ENCODE measurements at regions not wholly inside any gene's neighbourhood (a gene's known extent, or its start where the extent isn't known, plus 50 kb on each side); places are given as distances from the start of the nearest gene placed in this dataset.
"Not testable (repeated sequence)": the region's sequence is repeated elsewhere in the genome, so short reads cannot be mapped to it uniquely, and the experiment has no call there.

DNA sequence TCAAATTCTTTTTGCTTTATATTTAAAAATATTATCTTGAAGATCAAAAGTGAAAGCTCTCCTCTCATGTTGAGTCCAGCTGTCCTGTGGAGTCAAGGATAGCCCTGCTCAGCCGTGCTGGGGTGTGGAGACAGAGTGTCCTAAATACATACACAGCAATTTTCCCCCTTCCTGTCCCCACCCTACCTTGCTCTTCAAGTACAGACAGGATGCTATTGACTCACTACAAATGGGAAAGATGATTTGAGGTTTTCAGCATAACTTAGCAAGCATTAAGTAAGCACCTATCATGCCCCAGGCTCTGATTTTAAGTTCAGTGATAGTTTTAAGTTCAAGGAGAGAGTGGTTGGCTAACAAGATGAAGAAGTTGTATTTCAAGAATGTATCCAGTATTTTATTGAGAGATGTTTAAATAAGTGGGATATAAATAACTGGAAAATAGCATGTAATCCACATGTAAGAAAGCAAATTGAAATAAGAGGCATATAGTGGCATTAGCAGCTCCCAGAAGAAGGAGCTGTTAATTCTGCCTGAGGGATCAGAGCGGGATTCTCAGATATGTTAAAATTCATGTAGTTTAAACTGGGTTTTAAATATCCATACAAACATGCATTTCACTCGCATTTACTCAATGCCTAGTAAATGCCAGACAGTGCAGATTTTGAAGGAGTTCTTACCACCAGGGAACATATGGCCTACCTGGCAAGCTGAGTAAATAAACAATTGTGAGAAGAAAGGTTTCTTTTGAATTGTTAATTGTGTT is 183.5 kb upstream of the ANKFN1 start:
- Histone ChIP-seq H3K9ac (ENCODE audit: low read depth, low read length) (no peak overlapping the region), H3K36me3 (ENCODE audit: insufficient read depth, low read depth, low read length) (no peaks in the 10 kb centered on the region), H3K27me3 (ENCODE audit: insufficient read depth, low read length) (no peaks in the 10 kb centered on the region), H3K4me1 (ENCODE audit: insufficient read depth, low read length) (peaks cover 10% of the 10 kb centered on the region; the same call in 1 of the 2 replicates), H3K4me3 (ENCODE audit: low read length) (no peak overlapping the region), H3K9me3 (ENCODE audit: insufficient read depth, low read depth, low read length) (no peaks in the 10 kb centered on the region), H3K27ac (ENCODE audit: low read length) (no peak overlapping the region)

DNA sequence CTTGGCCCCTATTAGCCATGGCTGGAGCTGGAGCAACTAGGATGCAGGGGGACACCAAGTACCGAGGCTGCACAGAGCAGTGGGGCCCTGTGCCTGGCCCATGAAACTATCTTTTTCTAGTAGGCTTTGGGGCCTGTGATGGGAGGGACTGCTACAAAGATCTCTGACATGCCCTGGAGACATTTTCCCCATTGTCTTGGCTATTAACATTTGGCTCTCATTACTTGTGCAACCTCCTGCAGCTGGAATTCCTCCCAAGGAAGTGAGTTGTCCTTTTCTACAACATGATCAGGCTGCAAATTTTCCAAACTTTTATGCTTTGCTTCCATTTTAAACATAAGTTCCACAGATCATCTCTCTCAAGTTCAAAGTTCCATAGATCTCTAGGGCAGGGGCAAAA is 174.7 kb upstream of the ANKFN1 start:
- H3K27me3 ChIP-seq (ENCODE audit: insufficient read depth, low read length) = no peaks in the 10 kb centered on the region
- no peak overlapping the region for H3K27ac ChIP-seq (ENCODE audit: low read length)
- H3K4me3 ChIP-seq (ENCODE audit: low read length) = no peak overlapping the region
- H3K4me1 ChIP-seq (ENCODE audit: insufficient read depth, low read length) = no peaks in the 10 kb centered on the region
- H3K9me3 ChIP-seq (ENCODE audit: insufficient read depth, low read depth, low read length) = no peaks in the 10 kb centered on the region
- no peaks in the 10 kb centered on the region for H3K36me3 ChIP-seq (ENCODE audit: insufficient read depth, low read depth, low read length)
- H3K9ac ChIP-seq (ENCODE audit: low read depth, low read length) = no peak overlapping the region

DNA sequence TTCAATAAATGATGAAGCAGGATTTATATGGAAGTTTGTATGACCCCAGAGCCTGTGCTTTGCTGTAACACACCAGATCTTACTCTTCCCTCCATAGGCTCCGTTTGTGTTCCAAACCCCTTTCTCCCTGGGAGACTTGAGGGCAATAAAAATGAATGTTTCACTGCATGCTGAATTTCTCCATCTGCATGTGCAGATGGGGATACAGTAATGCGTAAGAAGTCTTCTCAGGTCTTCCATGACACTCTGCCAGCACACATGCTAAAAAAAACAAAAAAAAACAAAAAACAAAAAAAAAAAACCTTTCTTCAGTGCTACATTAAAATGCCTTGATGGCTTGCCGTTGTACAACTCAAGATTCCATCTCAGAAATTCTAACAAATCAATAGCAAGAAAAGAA is 170.2 kb upstream of the ANKFN1 start:
- Histone ChIP-seq H3K27ac (ENCODE audit: low read length) (no peak overlapping the region), H3K9me3 (ENCODE audit: insufficient read depth, low read depth, low read length) (no peaks in the 10 kb centered on the region), H3K4me1 (ENCODE audit: insufficient read depth, low read length) (no peaks in the 10 kb centered on the region), H3K9ac (ENCODE audit: low read depth, low read length) (no peak overlapping the region), H3K4me3 (ENCODE audit: low read length) (no peak overlapping the region), H3K27me3 (ENCODE audit: insufficient read depth, low read length) (no peaks in the 10 kb centered on the region), H3K36me3 (ENCODE audit: insufficient read depth, low read depth, low read length) (no peaks in the 10 kb centered on the region)

DNA sequence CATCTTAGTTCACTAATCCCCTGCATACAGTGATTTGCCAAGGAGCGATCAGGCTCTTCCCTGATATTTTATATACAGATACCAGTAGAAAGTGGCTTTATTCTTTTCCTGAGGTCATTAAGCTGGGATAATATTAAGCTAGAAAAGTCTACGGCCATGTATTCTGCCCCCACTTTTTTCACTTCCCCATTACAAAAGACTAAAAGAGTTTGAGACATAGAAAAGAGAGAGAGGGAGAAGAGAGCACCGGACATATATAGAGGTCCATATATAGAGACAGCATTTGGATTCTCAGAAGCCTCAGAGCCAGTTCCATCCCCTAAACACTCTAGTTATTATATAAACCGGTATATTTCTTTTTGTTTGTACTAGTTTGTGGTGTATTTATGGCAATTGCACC is 166.5 kb upstream of the ANKFN1 start:
- Histone ChIP-seq H3K4me1 (ENCODE audit: insufficient read depth, low read length) (peaks cover 3% of the 10 kb centered on the region; the same call in 1 of the 2 replicates), H3K27ac (ENCODE audit: low read length) (no peak overlapping the region), H3K9ac (ENCODE audit: low read depth, low read length) (no peak overlapping the region), H3K36me3 (ENCODE audit: insufficient read depth, low read depth, low read length) (no peaks in the 10 kb centered on the region), H3K9me3 (ENCODE audit: insufficient read depth, low read depth, low read length) (no peaks in the 10 kb centered on the region), H3K4me3 (ENCODE audit: low read length) (no peak overlapping the region), H3K27me3 (ENCODE audit: insufficient read depth, low read length) (no peaks in the 10 kb centered on the region)

DNA sequence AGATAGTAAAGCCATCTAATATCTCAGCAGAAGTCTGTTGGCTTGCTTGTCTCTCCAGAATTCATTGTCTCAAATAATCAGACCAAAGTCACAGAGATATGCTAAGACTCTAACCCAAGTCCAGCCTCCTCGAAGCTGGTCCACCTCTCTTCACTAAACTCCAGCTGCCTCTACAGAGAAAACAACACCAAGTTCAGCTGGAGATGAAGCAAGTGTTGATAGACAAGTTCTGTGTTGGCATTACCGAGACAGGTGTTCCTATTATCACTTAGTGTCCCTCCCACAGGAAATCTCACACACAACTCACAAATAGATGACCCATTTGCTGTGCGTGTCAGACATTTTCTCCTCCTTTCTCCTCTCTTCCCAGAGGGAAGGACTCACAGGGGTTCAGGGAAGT is 164.4 kb upstream of the ANKFN1 start:
- no peak overlapping the region for H3K4me3 ChIP-seq (ENCODE audit: low read length)
- H3K9me3 ChIP-seq (ENCODE audit: insufficient read depth, low read depth, low read length) = peaks cover 10% of the 10 kb centered on the region
- peaks cover 3% of the 10 kb centered on the region; the same call in 1 of the 2 replicates for H3K4me1 ChIP-seq (ENCODE audit: insufficient read depth, low read length)
- no peak overlapping the region for H3K27ac ChIP-seq (ENCODE audit: low read length)
- no peak overlapping the region for H3K9ac ChIP-seq (ENCODE audit: low read depth, low read length)
- H3K36me3 ChIP-seq (ENCODE audit: insufficient read depth, low read depth, low read length) = no peaks in the 10 kb centered on the region
- no peaks in the 10 kb centered on the region for H3K27me3 ChIP-seq (ENCODE audit: insufficient read depth, low read length)

DNA sequence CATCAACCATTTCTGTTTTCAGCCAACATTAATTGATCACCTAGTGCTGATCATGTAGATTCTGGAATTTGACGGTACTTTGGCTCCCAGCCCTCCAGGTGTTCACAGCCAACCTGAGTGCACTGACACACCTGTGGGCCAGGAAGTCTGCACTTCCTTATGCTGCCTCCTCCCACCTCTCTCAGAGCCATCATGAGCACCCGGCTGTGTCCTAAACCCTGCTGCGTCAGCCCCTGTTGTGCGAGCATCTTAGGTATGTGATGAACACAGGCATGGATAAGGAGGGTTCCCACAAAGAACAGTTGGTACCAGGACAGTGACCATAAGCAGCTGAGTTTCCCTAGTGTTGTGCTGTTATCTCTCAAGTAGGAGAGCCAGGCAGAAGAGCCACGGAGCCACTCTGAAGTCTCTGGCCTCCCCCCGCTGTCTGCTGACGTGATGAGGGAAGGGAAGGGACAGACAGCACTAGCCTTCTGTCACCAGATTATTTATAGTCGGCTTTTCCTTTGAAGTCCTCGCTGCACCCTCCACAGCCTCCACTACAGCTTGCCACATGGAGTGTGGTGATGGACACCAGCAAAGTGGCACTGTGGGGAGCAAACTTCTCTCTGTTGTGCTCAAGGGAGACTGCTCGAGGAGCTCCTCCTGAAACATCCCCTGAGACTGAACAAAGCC is 162.8 kb upstream of the ANKFN1 start:
- Histone ChIP-seq H3K4me1 (ENCODE audit: insufficient read depth, low read length) (peaks cover 3% of the 10 kb centered on the region; the same call in 1 of the 2 replicates), H3K36me3 (ENCODE audit: insufficient read depth, low read depth, low read length) (no peaks in the 10 kb centered on the region), H3K27me3 (ENCODE audit: insufficient read depth, low read length) (no peaks in the 10 kb centered on the region), H3K9me3 (ENCODE audit: insufficient read depth, low read depth, low read length) (peaks cover 10% of the 10 kb centered on the region), H3K4me3 (ENCODE audit: low read length) (no peak overlapping the region), H3K9ac (ENCODE audit: low read depth, low read length) (no peak overlapping the region), H3K27ac (ENCODE audit: low read length) (no peak overlapping the region)

DNA sequence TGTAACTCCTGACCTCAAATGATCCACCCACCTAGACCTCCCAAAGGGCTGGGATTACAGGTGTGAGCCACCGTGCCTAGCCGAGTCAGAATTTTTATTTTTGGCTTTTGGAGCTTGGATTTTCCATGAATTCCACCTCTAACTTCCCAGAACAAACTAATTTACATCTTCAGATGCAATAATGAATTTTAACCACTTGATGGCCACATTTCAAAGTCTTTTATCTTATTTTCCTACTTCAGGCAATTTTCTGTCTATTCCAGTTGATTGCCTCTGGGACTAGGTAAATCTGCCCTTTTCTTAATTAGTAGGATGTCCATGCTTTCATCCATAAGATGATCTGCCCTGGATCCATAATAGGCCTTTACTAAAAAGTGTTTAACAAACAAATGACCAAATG is 156.4 kb upstream of the ANKFN1 start:
- no peak overlapping the region for H3K9ac ChIP-seq (ENCODE audit: low read depth, low read length)
- no peak overlapping the region for H3K4me3 ChIP-seq (ENCODE audit: low read length)
- H3K36me3 ChIP-seq (ENCODE audit: insufficient read depth, low read depth, low read length) = no peaks in the 10 kb centered on the region
- H3K9me3 ChIP-seq (ENCODE audit: insufficient read depth, low read depth, low read length) = peaks cover 24% of the 10 kb centered on the region
- H3K4me1 ChIP-seq (ENCODE audit: insufficient read depth, low read length) = no peaks in the 10 kb centered on the region
- H3K27me3 ChIP-seq (ENCODE audit: insufficient read depth, low read length) = no peaks in the 10 kb centered on the region
- no peak overlapping the region for H3K27ac ChIP-seq (ENCODE audit: low read length)

DNA sequence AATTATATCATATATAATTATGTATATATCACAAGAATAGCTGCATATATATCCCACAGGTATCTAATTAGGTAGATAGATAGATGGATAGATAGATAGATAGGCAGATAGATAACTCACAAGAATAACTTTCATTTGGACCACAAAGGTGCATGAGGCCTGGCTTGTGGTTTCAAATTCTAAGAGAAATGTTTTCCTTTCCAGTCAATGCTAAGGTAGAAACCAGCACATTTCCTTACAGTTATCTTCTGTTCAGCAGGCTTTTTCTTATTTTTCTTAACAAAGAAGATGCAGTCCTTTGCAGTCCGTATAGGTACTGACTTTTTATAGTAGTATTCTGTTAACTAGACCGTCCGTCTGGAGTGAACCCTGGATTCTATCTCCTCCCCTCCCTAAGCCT is 152.9 kb upstream of the ANKFN1 start:
- H3K36me3 ChIP-seq (ENCODE audit: insufficient read depth, low read depth, low read length) = no peaks in the 10 kb centered on the region
- no peak overlapping the region for H3K4me3 ChIP-seq (ENCODE audit: low read length)

DNA sequence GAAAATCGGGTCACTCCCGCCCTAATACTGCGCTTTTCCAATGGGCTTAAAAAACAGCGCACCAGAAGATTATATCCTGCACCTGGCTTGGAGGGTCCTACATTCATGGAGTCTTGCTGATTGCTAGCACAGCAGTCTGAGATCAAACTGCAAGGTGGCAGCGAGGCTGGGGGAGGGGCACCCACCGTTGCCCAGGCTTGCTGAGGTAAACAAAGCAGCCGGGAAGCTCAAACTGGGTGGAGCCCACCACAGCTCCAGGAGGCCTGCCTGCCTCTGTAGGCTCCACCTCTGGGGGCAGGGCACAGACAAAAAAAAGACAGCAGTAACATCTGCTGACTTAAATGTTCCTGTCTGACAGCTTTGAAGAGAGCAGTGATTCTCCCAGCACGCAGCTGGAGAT is 150.6 kb upstream of the ANKFN1 start:
- peaks cover 18% of the 10 kb centered on the region for H3K9me3 ChIP-seq (ENCODE audit: insufficient read depth, low read depth, low read length)
- not testable (repeated sequence) for H3K9ac ChIP-seq (ENCODE audit: low read depth, low read length); H3K27ac ChIP-seq (ENCODE audit: low read length); H3K4me3 ChIP-seq (ENCODE audit: low read length); H3K4me1 ChIP-seq (ENCODE audit: insufficient read depth, low read length); H3K36me3 ChIP-seq (ENCODE audit: insufficient read depth, low read depth, low read length); H3K27me3 ChIP-seq (ENCODE audit: insufficient read depth, low read length)

More for the DNA sequence above, 152.9 kb upstream of the ANKFN1 start:
- H3K9ac ChIP-seq (ENCODE audit: low read depth, low read length) = no peak overlapping the region
- H3K27me3 ChIP-seq (ENCODE audit: insufficient read depth, low read length) = no peaks in the 10 kb centered on the region
- peaks cover 18% of the 10 kb centered on the region for H3K9me3 ChIP-seq (ENCODE audit: insufficient read depth, low read depth, low read length)
- no peaks in the 10 kb centered on the region for H3K4me1 ChIP-seq (ENCODE audit: insufficient read depth, low read length)
- no peak overlapping the region for H3K27ac ChIP-seq (ENCODE audit: low read length)

DNA sequence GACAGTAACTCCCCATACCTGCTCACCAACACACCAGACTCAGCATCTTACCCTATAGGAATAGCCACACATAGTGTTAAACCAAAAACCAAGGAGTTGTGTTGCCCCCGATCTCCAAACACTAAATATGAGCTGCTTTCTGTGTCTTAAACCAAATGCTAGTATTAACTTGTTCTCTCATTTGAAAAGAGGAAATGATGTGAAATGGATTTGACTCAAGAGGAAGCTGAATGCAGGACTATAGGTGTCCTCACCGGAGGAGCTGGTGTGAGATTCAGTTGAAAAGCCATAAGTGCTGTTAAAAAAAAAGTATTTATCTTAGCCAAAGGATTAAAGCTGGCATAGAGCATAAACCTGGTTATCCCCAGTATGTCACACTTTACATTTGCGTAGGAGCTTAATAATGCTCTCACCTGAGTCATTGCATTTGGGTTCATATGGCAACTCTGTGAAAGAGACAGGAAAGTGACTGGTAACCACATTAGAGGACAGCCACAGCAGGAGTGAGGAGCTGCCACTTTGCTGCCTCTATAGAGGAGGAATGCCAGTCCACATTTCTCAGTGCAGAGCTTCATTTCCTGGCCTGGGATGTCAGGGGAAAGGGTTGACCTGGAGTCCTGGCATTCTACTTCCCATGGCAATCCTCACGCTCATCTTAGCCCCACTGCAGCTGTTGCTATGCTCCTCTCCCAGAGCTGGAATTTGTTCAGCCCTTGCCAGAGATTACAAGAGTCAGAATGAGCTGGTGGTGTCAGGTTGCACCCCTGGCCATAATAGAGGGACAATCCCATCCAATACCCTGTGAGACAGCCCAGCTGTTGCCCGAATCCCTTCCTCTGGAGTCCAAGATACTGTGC is 143.3 kb upstream of the ANKFN1 start:
- Histone ChIP-seq H3K4me3 (ENCODE audit: low read length) (no peak overlapping the region), H3K4me1 (ENCODE audit: insufficient read depth, low read length) (no peaks in the 10 kb centered on the region), H3K9ac (ENCODE audit: low read depth, low read length) (no peak overlapping the region), H3K36me3 (ENCODE audit: insufficient read depth, low read depth, low read length) (no peaks in the 10 kb centered on the region), H3K27ac (ENCODE audit: low read length) (no peak overlapping the region), H3K9me3 (ENCODE audit: insufficient read depth, low read depth, low read length) (peaks cover 8% of the 10 kb centered on the region; the same call in 1 of the 2 replicates), H3K27me3 (ENCODE audit: insufficient read depth, low read length) (no peaks in the 10 kb centered on the region)

DNA sequence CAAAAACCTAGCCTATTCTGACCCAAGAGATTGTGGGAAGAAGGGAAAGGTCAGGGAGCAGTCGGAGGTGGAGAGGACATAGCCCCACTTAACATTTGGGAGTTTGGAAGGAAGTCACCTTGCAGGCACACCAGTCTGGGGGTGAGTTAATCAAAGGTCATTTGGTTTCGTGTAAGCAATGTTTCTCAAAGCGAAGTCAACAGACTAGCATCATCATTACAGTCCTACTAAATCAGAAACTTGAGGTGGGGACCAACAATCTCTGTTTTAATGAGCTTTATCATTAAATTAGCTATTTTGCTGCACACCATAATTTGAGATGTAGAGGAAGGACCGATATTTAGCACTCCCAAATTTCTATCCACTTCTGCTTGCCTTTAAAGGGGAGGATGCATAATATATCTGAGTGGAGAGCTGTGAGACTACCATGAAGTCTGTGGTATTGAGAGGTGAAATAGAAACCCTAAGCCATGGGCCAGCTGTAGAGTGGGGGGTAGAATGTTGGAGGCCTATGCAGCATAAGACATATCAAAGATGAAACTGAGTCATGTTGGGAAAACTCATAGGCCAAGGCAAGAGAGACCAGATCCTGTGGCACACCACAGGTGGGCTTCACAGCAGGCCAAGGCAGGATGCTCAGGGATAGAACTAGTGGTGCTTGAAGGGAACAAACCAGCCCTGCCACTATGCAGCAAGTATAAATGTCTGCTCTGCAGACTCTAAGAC is 141.7 kb upstream of the ANKFN1 start:
- Histone ChIP-seq H3K36me3 (ENCODE audit: insufficient read depth, low read depth, low read length) (no peaks in the 10 kb centered on the region), H3K9ac (ENCODE audit: low read depth, low read length) (no peak overlapping the region), H3K4me1 (ENCODE audit: insufficient read depth, low read length) (no peaks in the 10 kb centered on the region), H3K27ac (ENCODE audit: low read length) (no peak overlapping the region), H3K4me3 (ENCODE audit: low read length) (no peak overlapping the region), H3K27me3 (ENCODE audit: insufficient read depth, low read length) (no peaks in the 10 kb centered on the region), H3K9me3 (ENCODE audit: insufficient read depth, low read depth, low read length) (peaks cover 8% of the 10 kb centered on the region; the same call in 1 of the 2 replicates)
